Keratinocyte (primary cell): ENCODE measurements at regions not wholly inside any gene's neighbourhood (a gene's known extent, or its start where the extent isn't known, plus 50 kb on each side); places are given as distances from the start of the nearest gene placed in this dataset.

ENCODE experiments used
- DNase-seq: peaks from one replicate; pipeline ENCODE4 v3.0.0-alpha.2; 2011; ENCODE audit warnings: low read depth, missing footprints, low spot score
- FAIRE-seq: peaks from 2 replicates; lab custom pipeline; 2011; peaks lifted over from hg19 to GRCh38; lab: Jason Lieb, UNC
- H2AFZ ChIP-seq: 2 replicates; pipeline ENCODE4 v1.6.0; 2012; ENCODE audit warnings: low read length, control low read depth, inconsistent platforms; ENCODE audit not compliant: control insufficient read depth
- H3K27ac ChIP-seq: 2 replicates; pipeline ENCODE4 v1.5.1; 2011; ENCODE audit warnings: low read length; ENCODE audit not compliant: control insufficient read depth, insufficient read depth
- H3K27me3 ChIP-seq: 3 replicates; pipeline ENCODE4 v1.6.0; 2011; ENCODE audit warnings: low read length; ENCODE audit not compliant: control insufficient read depth, insufficient read depth; ENCODE audit errors: extremely low read depth
- H3K36me3 ChIP-seq, 2 experiments: 2 replicates in 1 of 2; 3 replicates in 1 of 2; pipeline ENCODE4 v1.5.1; 2011; ENCODE audit warnings: low read length in 2 of 2, mild to moderate bottlenecking in 1 of 2; ENCODE audit not compliant: control insufficient read depth in 2 of 2, insufficient read depth in 2 of 2; ENCODE audit errors: extremely low read depth in 1 of 2
- H3K4me1 ChIP-seq: 3 replicates; pipeline ENCODE4 v1.5.1; 2011; ENCODE audit warnings: low read length; ENCODE audit not compliant: control insufficient read depth, insufficient read depth; ENCODE audit errors: extremely low read depth
- H3K4me2 ChIP-seq: 3 replicates; pipeline ENCODE4 v1.6.0; 2011; ENCODE audit warnings: low read depth, low read length; ENCODE audit not compliant: control insufficient read depth, insufficient read depth; ENCODE audit errors: extremely low read depth
- H3K4me3 ChIP-seq, 3 experiments: fragments of 200-600 bp in 1 of 3; sonication (generic) in 1 of 3; 2 replicates in 2 of 3; 3 replicates in 1 of 3; pipeline ENCODE4 v1.5.1; 2011 to 2016; ENCODE audit warnings: low read length in 3 of 3, mild to moderate bottlenecking in 3 of 3, control low read depth in 2 of 3, inconsistent platforms in 1 of 3, low read depth in 1 of 3, mixed read lengths in 1 of 3, mixed run types in 1 of 3, moderate library complexity in 1 of 3; ENCODE audit not compliant: control insufficient read depth in 2 of 3, insufficient read depth in 2 of 3; ENCODE audit errors: extremely low read depth in 1 of 3
- H3K79me2 ChIP-seq: 2 replicates; pipeline ENCODE4 v1.6.0; 2012; ENCODE audit warnings: low read length; ENCODE audit not compliant: control insufficient read depth, insufficient read depth
- H3K9ac ChIP-seq: 3 replicates; pipeline ENCODE4 v1.6.0; 2011; ENCODE audit warnings: low read length; ENCODE audit not compliant: control insufficient read depth, insufficient read depth; ENCODE audit errors: extremely low read depth
- H3K9me1 ChIP-seq: 3 replicates; pipeline ENCODE4 v1.6.0; 2011; ENCODE audit warnings: low read length; ENCODE audit not compliant: control insufficient read depth, insufficient read depth; ENCODE audit errors: extremely low read depth
- H3K9me3 ChIP-seq: 2 replicates; pipeline ENCODE4 v1.5.1; 2012; ENCODE audit warnings: low read depth, low read length; ENCODE audit not compliant: control insufficient read depth
- H4K20me1 ChIP-seq: 3 replicates; pipeline ENCODE4 v1.6.0; 2011; ENCODE audit warnings: low read length; ENCODE audit not compliant: control insufficient read depth, insufficient read depth; ENCODE audit errors: extremely low read depth
- EZH2 ChIP-seq: IDR thresholded peaks from one replicate; pipeline ENCODE4 v1.6.1; 2012; ENCODE audit warnings: inconsistent platforms, mild to moderate bottlenecking, low read length, moderate library complexity
- dilution Hi-C: fragments of 300-500 bp; cut with MboI; formaldehyde crosslinking; loops from one replicate; pipeline ENCODE4 v1.7.0; 2020; ENCODE audit warnings: low sequenced_read_pairs; ENCODE audit not compliant: extremely low pct_ligation_motif_present
- TF ChIP-seq, protein P1 (sequence below), 3 experiments: IDR thresholded peaks in 1 of 3; conservative IDR thresholded peaks in 1 of 3; optimal IDR thresholded peaks in 1 of 3; 2 replicates in 2 of 3; 3 replicates in 1 of 3; pipeline versions ENCODE3 to v1.5.1; 2011; ENCODE audit warnings: low read length in 3 of 3, mild to moderate bottlenecking in 3 of 3, moderate library complexity in 2 of 3, control low read depth in 1 of 3, inconsistent platforms in 1 of 3; ENCODE audit not compliant: insufficient read depth in 2 of 3; ENCODE audit errors: extremely low read depth in 1 of 3

DNA sequence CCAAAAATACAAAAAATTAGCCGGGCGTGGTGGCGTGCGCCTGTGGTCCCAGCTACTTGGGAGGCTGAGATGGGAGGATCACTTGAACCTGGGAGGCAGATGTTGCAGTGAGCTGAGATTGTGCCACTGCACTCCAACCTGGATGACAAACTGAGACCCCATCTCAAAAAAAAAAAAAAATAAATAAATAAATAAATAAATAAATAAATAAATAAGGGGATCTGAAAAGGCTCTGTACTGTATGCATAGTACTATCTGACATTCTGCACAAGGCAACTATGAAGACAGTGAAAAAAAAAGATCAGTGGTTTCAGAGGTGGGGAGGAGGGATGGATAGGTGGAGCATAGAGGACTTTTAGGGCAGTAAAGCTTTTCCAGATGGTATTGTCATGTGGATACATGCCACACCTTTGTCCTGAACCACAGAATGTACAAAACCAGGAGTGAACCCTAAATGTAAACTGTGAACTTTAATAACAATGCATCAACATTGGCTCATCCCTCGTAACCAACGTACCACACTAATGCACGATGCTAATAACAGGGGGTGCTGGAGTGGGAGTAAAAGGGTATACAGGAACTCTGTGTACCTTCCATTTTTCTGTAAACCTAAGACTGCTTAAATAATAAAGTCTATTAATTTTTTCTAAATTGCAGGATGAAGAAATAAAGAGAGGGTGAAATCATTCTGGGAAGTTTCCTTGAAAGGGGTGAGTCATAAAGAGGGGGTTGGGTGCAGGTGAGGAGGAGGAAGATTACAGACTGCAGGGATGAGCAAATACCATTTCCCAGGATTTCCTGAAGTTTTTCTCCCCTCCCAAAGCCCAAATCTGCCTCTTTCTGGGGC, 155.8 kb upstream of the SDK2 start:
- H3K4me1 ChIP-seq, result peaks cover 8% of the 10 kb centered on the region
- H3K36me3 ChIP-seq, result no peaks in the 10 kb centered on the region
- dilution Hi-C loops, result no loop called here
- H4K20me1 ChIP-seq, result no peaks in the 10 kb centered on the region
- no peaks in the 10 kb centered on the region for H3K27me3 ChIP-seq
- H2AFZ ChIP-seq, result no peak overlapping the region
- no peak overlapping the region for H3K4me3 ChIP-seq
- no peak for TF ChIP-seq EZH2
- TF ChIP-seq, protein P1, sequence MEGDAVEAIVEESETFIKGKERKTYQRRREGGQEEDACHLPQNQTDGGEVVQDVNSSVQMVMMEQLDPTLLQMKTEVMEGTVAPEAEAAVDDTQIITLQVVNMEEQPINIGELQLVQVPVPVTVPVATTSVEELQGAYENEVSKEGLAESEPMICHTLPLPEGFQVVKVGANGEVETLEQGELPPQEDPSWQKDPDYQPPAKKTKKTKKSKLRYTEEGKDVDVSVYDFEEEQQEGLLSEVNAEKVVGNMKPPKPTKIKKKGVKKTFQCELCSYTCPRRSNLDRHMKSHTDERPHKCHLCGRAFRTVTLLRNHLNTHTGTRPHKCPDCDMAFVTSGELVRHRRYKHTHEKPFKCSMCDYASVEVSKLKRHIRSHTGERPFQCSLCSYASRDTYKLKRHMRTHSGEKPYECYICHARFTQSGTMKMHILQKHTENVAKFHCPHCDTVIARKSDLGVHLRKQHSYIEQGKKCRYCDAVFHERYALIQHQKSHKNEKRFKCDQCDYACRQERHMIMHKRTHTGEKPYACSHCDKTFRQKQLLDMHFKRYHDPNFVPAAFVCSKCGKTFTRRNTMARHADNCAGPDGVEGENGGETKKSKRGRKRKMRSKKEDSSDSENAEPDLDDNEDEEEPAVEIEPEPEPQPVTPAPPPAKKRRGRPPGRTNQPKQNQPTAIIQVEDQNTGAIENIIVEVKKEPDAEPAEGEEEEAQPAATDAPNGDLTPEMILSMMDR (optimal IDR thresholded peaks at IDR 0.05 in 1 of 3, IDR thresholded peaks at IDR 0.05 in 1 of 3, conservative IDR thresholded peaks at IDR 0.05 in 1 of 3; ENCODE audit: extremely low read depth in 1 of 3, insufficient read depth in 2 of 3, low read length in 3 of 3), result no peak
- no peak for FAIRE-seq
- DNase-seq, result no peak
- no peaks in the 10 kb centered on the region for H3K9me3 ChIP-seq
- H3K4me2 ChIP-seq, result no peak overlapping the region
- no peak overlapping the region for H3K27ac ChIP-seq
- no peaks in the 10 kb centered on the region for H3K9me1 ChIP-seq
- H3K79me2 ChIP-seq, result no peaks in the 10 kb centered on the region
- H3K9ac ChIP-seq, result no peak overlapping the region

DNA sequence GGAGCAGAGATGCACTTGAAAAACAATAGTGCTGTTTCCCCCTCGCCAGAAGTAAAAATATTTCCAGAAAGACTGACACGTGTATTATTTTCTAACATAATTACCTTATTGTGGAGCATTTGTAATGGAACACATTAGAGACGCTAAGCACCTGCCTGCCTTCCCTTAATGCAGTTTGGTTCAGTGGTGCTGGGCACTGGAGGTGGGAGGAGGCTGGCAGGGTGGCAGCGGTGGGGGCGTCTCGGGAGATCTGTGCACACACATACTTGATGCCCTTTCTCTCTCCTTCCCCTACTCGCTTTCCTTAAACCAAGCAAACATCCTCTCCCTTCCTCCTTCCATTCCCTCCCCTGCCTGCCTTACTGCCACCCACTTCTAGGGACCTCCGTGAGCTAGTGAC, 156.6 kb upstream of the SDK2 start:
- Histone ChIP-seq H3K79me2 (no peaks in the 10 kb centered on the region), H3K27ac (no peak overlapping the region), H3K4me2 (no peak overlapping the region), H3K4me1 (peaks cover 8% of the 10 kb centered on the region), H2AFZ (no peak overlapping the region), H3K36me3 (no peaks in the 10 kb centered on the region), H3K4me3 (no peak overlapping the region), H3K9me1 (no peaks in the 10 kb centered on the region), H3K9me3 (no peaks in the 10 kb centered on the region), H3K27me3 (no peaks in the 10 kb centered on the region), H4K20me1 (no peaks in the 10 kb centered on the region), H3K9ac (no peak overlapping the region)
- dilution Hi-C loops, result no loop called here
- FAIRE-seq, result no peak
- TF ChIP-seq, protein P1 (optimal IDR thresholded peaks at IDR 0.05 in 1 of 3, IDR thresholded peaks at IDR 0.05 in 1 of 3, conservative IDR thresholded peaks at IDR 0.05 in 1 of 3; ENCODE audit: extremely low read depth in 1 of 3, insufficient read depth in 2 of 3, low read length in 3 of 3), result no peak
- no peak for TF ChIP-seq EZH2
- no peak for DNase-seq
